ENCODE measurements at regions not wholly inside any gene's neighbourhood (a gene's known extent, or its start where the extent isn't known, plus 50 kb on each side); places are given as distances from the start of the nearest gene placed in this dataset.

- DNase-seq = no peak
Measured at GRCh38 chr7:116083796-116084195, 53.2 kb upstream of the TFEC start.

GRCh38 chr7:116086547-116087045, 56.0 kb upstream of the TFEC start:
- DNase-seq = no peak

- DNase-seq = no peak
Measured at GRCh38 chr7:116087291-116087690, 56.7 kb upstream of the TFEC start.

- DNase-seq = no peak
Measured at GRCh38 chr7:116087984-116088383, 57.4 kb upstream of the TFEC start.

GRCh38 chr7:116089293-116089692, 58.7 kb upstream of the TFEC start:
- DNase-seq = no peak

- DNase-seq = no peak
Measured at GRCh38 chr7:116093516-116094301, 63.1 kb upstream of the TFEC start.

- DNase-seq = no peak
Measured at GRCh38 chr7:116095396-116095795, 64.8 kb upstream of the TFEC start.

- DNase-seq = no peak
Measured at GRCh38 chr7:116097365-116098009, 66.9 kb upstream of the TFEC start.

- no peak for DNase-seq
Measured at GRCh38 chr7:116098175-116098574, 67.6 kb upstream of the TFEC start.

GRCh38 chr7:116100626-116101025, 70.1 kb upstream of the TFEC start:
- no peak for DNase-seq

GRCh38 chr7:116101704-116102103, 71.1 kb upstream of the TFEC start:
- DNase-seq = no peak

GRCh38 chr7:116111475-116111874, 80.9 kb upstream of the TFEC start:
- DNase-seq = no peak

- DNase-seq = no peak
Measured at GRCh38 chr7:116113310-116113709, 82.7 kb upstream of the TFEC start.

GRCh38 chr7:116120839-116121238, 89.5 kb upstream of the TES start:
- DNase-seq = no peak

- DNase-seq = no peak
Measured at GRCh38 chr7:116122972-116123595, 87.3 kb upstream of the TES start.

- no peak for DNase-seq
Measured at GRCh38 chr7:116128139-116128538, 82.2 kb upstream of the TES start.

GRCh38 chr7:116135306-116135705, 75.0 kb upstream of the TES start:
- no peak for DNase-seq

GRCh38 chr7:116138202-116138801, 72.0 kb upstream of the TES start:
- no peak for DNase-seq

GRCh38 chr7:116139007-116139406, 71.3 kb upstream of the TES start:
- DNase-seq = no peak

- no peak for DNase-seq
Measured at GRCh38 chr7:116139807-116140206, 70.5 kb upstream of the TES start.

- no peak for DNase-seq
Measured at GRCh38 chr7:116142374-116142773, 68.0 kb upstream of the TES start.

GRCh38 chr7:116142850-116143249, 67.5 kb upstream of the TES start:
- peak; percentile 7 for DNase-seq

GRCh38 chr7:116145245-116145852, 65.0 kb upstream of the TES start:
- DNase-seq = no peak
